Activated CD8-positive, alpha-beta T cell treated with anti-CD3 and anti-CD28 coated beads, Interleukin-2, amount 10 ng/mL, durations not matched to agents 7 days and 5 days (primary cell): ENCODE measurements at regions not wholly inside any gene's neighbourhood (a gene's known extent, or its start where the extent isn't known, plus 50 kb on each side); places are given as distances from the start of the nearest gene placed in this dataset.

Experiments
- ATAC-seq: fragments of 150-1000 bp; cut with Tn5 transposase; one replicate; pipeline ENCODE4 v1.10.0; 2021; ENCODE audit warnings: moderate library complexity
- CTCF ChIA-PET: fragments of 350-600 bp; sonication (Branson Sonifier 250); formaldehyde crosslinking; loops from one replicate; lab custom pipeline; 2021; ENCODE audit warnings: antibody characterized with exemption; lab: Charles Lee
- POLR2A ChIA-PET: fragments of 350-600 bp; sonication (Branson Sonifier 250); formaldehyde crosslinking; loops from one replicate; lab custom pipeline; 2021; ENCODE audit warnings: antibody characterized with exemption; lab: Charles Lee
- DNase-seq: peaks from one replicate; pipeline ENCODE4 v3.0.0-alpha.2; 2020
- H3K27ac Mint-ChIP-seq: one replicate; pipeline ENCODE4 v1.8.0; 2021; ENCODE audit warnings: mild to moderate bottlenecking, mixed read lengths
- H3K27me3 Mint-ChIP-seq: one replicate; pipeline ENCODE4 v1.8.0; 2021; ENCODE audit warnings: low read depth, mixed read lengths
- H3K36me3 Mint-ChIP-seq: one replicate; pipeline ENCODE4 v1.8.0; 2021; ENCODE audit warnings: low read depth, mixed read lengths
- H3K4me1 Mint-ChIP-seq: one replicate; pipeline ENCODE4 v1.8.0; 2021; ENCODE audit warnings: low read depth, mixed read lengths
- H3K4me3 Mint-ChIP-seq: one replicate; pipeline ENCODE4 v1.8.0; 2021; ENCODE audit warnings: mild to moderate bottlenecking, mixed read lengths
- H3K9me3 Mint-ChIP-seq: one replicate; pipeline ENCODE4 v1.8.0; 2022; ENCODE audit warnings: mixed read lengths; ENCODE audit not compliant: insufficient read depth

DNA sequence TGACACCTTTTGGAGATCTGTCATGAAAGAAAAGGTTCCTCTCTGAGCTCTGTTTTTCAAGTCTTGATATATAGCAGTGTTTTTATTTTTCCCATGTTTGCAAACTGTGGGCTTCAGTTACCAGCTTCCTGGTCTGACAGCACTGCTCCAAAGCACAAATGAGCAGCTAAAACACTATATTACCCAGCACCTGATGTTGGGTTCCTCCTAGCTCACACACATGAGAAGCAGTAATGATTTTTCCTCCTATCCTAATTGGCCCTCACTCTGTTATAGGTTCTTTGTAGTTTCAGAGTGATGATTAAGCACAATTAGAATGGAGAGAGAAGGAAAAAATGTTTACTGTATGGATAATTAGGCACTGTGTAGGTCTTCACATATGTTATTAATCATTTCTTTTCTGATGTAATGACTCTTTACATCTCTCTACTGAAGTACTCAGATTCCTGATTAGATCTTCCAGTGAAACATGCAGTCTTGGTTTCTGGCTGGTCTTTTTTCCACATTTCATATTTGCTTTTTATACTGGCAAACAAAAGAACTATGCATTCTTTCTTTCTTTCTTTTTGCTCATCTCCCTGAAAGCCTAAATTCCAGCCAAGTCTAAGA lies 939.7 kb downstream of the NSUN3 start:
- DNase-seq (no peak), ATAC-seq (no peak)
- Mint-ChIP-seq H3K9me3 (peaks cover 4% of the 10 kb centered on the region), H3K27me3 (no peaks in the 10 kb centered on the region), H3K4me1 (no peaks in the 10 kb centered on the region), H3K36me3 (no peaks in the 10 kb centered on the region), H3K4me3 (no peak overlapping the region), H3K27ac (no peak overlapping the region)
- CTCF ChIA-PET = no interaction called here
- POLR2A ChIA-PET = no interaction called here

DNA sequence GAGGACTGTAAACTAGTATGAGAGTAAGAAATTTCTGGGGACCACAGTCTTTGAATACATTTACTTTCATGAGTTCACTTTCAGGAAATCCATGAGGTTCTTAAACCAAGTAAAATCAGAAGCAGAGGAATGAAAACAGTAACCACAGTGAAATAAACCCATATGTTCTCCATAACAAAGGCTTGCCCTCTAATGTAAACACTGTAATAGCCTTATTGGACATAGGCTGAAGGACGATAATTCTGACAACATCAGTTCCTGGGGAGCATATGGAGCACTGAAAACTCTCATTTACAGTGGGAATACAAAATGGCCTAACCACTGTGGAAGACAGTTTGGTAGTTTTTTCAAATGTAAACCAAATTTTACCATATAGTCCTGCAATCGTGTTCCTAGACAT lies 965.8 kb downstream of the NSUN3 start:
- POLR2A ChIA-PET = no interaction called here
- Mint-ChIP-seq H3K27me3 (no peaks in the 10 kb centered on the region), H3K9me3 (peaks cover 3% of the 10 kb centered on the region), H3K4me3 (no peak overlapping the region), H3K4me1 (no peaks in the 10 kb centered on the region), H3K27ac (no peak overlapping the region), H3K36me3 (no peaks in the 10 kb centered on the region)
- ATAC-seq = no peak
- CTCF ChIA-PET = no interaction called here
- DNase-seq = no peak

DNA sequence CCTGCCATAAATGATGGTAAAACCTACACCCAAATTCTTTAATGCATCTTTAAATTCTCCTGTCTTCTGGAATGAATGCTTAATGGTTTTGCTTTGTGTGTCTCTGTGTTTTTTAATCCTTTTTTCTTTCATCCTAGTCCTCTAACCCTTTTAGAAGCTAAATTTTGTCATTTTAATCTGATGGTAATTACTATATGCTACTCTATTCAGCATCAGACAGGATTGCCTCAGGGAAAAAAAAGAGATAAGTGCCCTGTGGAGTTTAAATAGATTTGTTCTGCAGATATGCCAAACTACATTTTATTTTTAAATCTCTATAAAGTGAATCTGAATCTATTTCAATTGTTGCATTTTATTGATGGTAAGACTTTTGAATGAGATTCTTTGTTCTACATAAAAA lies 966.8 kb downstream of the NSUN3 start:
- ATAC-seq (no peak), DNase-seq (no peak)
- peaks cover 4% of the 10 kb centered on the region for H3K9me3 Mint-ChIP-seq
- CTCF ChIA-PET = no interaction called here
- no peak overlapping the region for H3K4me3 Mint-ChIP-seq
- no peaks in the 10 kb centered on the region for H3K27me3 Mint-ChIP-seq
- no peak overlapping the region for H3K27ac Mint-ChIP-seq
- no peaks in the 10 kb centered on the region for H3K4me1 Mint-ChIP-seq
- H3K36me3 Mint-ChIP-seq = no peaks in the 10 kb centered on the region
- POLR2A ChIA-PET = no interaction called here

DNA sequence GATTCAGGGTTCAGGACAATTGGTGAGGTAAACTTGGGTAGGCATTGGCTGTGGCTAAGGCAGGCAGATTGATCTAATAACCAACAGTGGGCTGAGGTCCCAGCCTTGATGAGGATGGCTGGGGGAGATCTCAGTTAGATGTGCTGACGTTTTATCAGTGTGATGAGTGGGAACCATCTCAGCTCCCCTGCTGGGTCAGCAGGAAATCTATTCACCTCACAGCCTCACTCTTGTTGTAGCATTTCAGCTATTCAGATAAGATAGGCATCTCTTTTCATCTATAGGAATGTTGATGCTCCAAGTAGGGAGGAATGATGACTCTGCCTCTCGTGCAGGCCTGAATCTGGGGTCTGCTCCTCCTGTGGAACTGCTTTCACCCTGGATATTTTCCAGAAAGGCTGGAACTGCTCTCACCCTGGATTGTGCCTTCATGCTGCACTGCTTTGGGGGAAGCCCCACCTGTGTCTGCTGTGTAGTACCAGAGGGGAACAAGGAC lies 973.7 kb downstream of the NSUN3 start:
- ChIA-PET POLR2A (no interaction called here), CTCF (no interaction called here)
- Mint-ChIP-seq H3K4me3 (no peak overlapping the region), H3K27ac (no peak overlapping the region), H3K4me1 (no peaks in the 10 kb centered on the region), H3K36me3 (no peaks in the 10 kb centered on the region), H3K9me3 (peaks cover 17% of the 10 kb centered on the region), H3K27me3 (no peaks in the 10 kb centered on the region)
- ATAC-seq (no peak), DNase-seq (no peak)

DNA sequence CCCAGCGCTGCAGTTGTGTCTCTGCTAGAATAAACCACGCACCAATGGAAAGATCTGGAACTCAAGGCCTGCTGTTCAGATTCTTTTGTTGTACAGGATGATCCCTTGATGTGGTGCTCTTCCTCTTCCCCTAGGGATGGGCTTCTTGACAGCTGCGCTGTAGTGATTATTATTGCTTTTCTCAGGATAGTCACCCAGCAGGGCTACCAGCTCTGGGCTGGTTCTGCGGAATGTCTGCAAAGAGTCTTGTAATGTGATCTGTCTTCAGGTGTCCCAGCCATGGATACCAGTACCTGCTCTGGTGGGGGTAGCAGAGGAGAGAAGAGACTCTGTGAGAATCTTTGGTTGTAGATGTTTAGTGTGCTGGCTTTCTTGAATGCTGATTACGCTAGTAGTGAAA lies 974.2 kb downstream of the NSUN3 start:
- no peaks in the 10 kb centered on the region for H3K36me3 Mint-ChIP-seq
- no peak for ATAC-seq
- H3K9me3 Mint-ChIP-seq = peaks cover 17% of the 10 kb centered on the region
- H3K4me3 Mint-ChIP-seq = no peak overlapping the region
- ChIA-PET POLR2A (no interaction called here), CTCF (no interaction called here)
- no peak for DNase-seq
- no peaks in the 10 kb centered on the region for H3K27me3 Mint-ChIP-seq
- no peaks in the 10 kb centered on the region for H3K4me1 Mint-ChIP-seq
- no peak overlapping the region for H3K27ac Mint-ChIP-seq

DNA sequence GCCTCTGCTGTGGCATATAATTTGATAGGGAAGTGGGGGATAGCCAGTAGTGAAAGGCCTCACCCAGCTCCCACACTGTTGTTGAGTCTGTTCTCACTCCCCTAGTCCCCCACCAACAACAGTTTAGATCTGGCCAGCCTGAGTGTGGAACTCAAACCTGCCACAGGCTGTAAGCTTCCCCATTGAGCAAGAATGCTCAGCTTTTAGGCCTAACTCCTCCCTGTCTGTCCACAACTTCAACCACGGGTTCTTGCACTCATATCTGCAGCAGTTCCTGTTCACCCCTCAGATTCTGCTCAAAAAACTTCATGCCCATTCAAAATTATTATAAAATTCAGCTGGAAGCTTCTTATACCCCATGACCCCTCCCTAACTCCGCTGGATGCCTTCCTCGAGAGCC lies 975.1 kb downstream of the NSUN3 start:
- H3K27ac Mint-ChIP-seq = no peak overlapping the region
- DNase-seq (no peak), ATAC-seq (no peak)
- no peaks in the 10 kb centered on the region for H3K36me3 Mint-ChIP-seq
- H3K9me3 Mint-ChIP-seq = peaks cover 17% of the 10 kb centered on the region
- ChIA-PET CTCF (no interaction called here), POLR2A (interaction anchor here (0.5 kb wide), 1 partner anchor 135 kb away, joined by 4 read pairs; no protein-coding TSS in a partner anchor)
- H3K27me3 Mint-ChIP-seq = no peaks in the 10 kb centered on the region
- no peak overlapping the region for H3K4me3 Mint-ChIP-seq
- H3K4me1 Mint-ChIP-seq = no peaks in the 10 kb centered on the region

DNA sequence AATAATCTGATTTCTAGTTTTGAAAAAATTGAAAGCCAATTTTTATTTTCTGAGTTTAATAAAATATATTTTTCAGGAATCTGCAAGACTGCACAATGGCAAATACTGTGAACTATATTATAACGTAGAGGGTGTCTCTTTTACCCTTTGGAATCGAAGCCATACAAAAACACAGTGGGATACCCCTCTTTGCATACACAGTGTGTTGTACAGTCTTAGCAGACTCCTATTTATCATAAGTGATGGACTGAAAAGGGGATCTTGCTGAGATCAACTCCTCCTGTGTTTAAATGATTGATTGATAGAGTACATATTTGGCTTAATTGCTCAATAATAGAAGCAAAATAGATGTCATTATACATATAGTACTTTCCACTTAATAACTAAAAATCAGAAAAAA lies 981.2 kb downstream of the NSUN3 start:
- peaks cover 9% of the 10 kb centered on the region for H3K9me3 Mint-ChIP-seq
- no peak overlapping the region for H3K4me3 Mint-ChIP-seq
- H3K36me3 Mint-ChIP-seq = no peaks in the 10 kb centered on the region
- no peaks in the 10 kb centered on the region for H3K4me1 Mint-ChIP-seq
- no peaks in the 10 kb centered on the region for H3K27me3 Mint-ChIP-seq
- ATAC-seq = no peak
- no peak overlapping the region for H3K27ac Mint-ChIP-seq
- ChIA-PET CTCF (no interaction called here), POLR2A (no interaction called here)
- DNase-seq = no peak

DNA sequence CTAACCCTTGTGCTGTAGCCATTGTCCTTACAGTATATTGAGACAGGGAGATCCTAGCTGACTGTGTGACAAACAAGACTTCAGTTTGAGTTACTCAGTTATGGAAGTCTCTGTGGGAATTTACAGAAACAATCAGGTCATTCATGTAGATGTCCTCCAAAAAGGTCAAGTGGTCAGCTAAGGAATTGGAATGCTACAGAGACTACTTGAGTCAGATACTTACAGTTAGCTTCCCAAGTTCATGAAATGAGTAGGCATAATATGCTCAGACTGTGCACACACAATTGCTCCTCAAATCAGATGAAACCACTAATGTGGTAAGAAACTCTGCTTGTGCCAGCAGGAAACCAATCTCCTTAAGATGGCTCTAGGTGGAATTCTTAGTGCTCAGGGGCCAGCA lies 985.7 kb downstream of the NSUN3 start:
- POLR2A ChIA-PET = no interaction called here
- Mint-ChIP-seq H3K27me3 (no peaks in the 10 kb centered on the region), H3K4me1 (no peaks in the 10 kb centered on the region), H3K27ac (no peak overlapping the region), H3K36me3 (no peaks in the 10 kb centered on the region), H3K4me3 (no peak overlapping the region), H3K9me3 (peaks cover 14% of the 10 kb centered on the region)
- ATAC-seq = no peak
- DNase-seq = no peak
- CTCF ChIA-PET = no interaction called here

DNA sequence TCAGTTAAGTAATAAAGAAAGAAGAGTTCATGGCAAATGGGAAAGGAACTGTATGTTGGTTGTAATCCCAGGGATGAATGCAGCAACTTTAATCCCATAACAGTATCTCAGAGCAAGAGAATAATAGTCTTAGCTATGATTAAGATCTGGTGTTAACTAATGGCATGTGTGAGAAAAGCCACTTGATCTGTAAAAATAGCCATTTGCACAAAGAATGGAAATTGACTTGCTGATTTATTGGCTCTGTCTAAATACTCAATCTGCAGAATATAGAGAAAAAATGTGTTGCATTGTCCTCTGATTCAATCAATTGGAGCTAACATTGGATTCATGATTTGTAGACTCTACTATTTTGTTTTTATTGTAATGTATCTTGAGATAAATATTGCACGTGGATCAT lies 987.0 kb downstream of the NSUN3 start:
- H3K27me3 Mint-ChIP-seq = no peaks in the 10 kb centered on the region
- no peak for ATAC-seq
- no peak for DNase-seq
- H3K9me3 Mint-ChIP-seq = peaks cover 14% of the 10 kb centered on the region
- no peak overlapping the region for H3K27ac Mint-ChIP-seq
- ChIA-PET POLR2A (no interaction called here), CTCF (no interaction called here)
- H3K4me1 Mint-ChIP-seq = no peaks in the 10 kb centered on the region
- no peaks in the 10 kb centered on the region for H3K36me3 Mint-ChIP-seq
- H3K4me3 Mint-ChIP-seq = no peak overlapping the region

DNA sequence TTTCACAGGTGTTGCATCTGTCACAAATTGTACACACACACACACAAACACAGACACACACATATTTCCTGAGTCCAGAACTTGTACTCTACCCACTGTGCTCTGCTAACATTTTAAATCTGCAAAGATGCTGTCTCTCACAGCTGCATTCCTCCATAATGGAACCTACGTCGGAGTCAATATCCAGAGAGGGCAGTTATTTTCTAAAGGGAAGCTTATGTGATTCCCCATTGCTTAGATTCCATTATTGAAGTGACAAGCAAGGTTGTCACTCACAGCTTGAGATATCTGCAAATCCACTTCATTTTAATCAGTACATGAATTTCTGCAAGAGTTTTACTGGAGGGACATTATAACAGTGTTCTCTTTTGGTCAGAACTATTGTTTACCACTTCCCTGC lies 992.4 kb downstream of the NSUN3 start:
- no peak overlapping the region for H3K4me3 Mint-ChIP-seq
- no peaks in the 10 kb centered on the region for H3K36me3 Mint-ChIP-seq
- no peak for ATAC-seq
- no peaks in the 10 kb centered on the region for H3K27me3 Mint-ChIP-seq
- ChIA-PET POLR2A (no interaction called here), CTCF (no interaction called here)
- H3K27ac Mint-ChIP-seq = no peak overlapping the region
- DNase-seq = no peak
- H3K9me3 Mint-ChIP-seq = peaks cover 10% of the 10 kb centered on the region
- no peaks in the 10 kb centered on the region for H3K4me1 Mint-ChIP-seq

DNA sequence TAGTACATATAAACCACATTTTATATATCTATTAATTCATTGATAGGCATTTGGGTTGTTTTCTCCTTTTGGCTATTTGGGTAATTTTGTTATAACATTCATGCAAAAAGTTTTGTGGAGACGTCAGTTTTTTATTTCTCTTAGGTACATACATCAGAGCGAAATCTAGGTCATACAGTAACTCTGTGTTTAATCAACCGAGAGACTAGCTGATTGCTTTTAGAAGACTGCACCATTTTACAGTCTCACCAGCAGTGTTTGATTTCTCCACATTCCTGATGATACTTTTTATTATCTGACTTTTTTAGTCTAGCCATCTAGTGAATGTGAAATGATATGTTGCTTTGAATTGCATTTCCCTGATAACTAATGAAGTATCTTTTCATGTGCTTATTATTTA lies 1019.3 kb downstream of the NSUN3 start:
- ChIA-PET CTCF (no interaction called here), POLR2A (no interaction called here)
- ATAC-seq = no peak
- Mint-ChIP-seq H3K9me3 (peaks cover 3% of the 10 kb centered on the region), H3K4me1 (no peaks in the 10 kb centered on the region), H3K27me3 (no peaks in the 10 kb centered on the region), H3K4me3 (no peak overlapping the region), H3K36me3 (no peaks in the 10 kb centered on the region), H3K27ac (no peak overlapping the region)
- no peak for DNase-seq

DNA sequence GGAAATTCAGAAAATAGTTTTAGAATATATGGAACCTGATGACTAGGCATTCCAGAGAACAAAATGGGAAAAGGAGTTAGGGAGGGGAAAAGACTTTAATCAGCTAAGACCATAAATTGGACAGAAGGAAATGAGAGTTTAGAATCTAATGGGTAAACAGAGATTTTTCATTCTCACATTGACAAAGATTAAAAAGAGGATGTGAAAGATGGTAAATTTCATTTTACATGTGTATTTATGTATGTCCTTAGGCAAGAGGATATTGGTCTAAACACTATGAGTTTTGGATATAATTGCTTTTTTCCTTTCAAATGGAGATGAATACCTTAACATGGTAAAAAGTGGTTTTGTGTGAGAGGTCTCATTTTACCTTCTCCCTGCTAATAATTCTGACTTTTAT lies 1021.9 kb downstream of the NSUN3 start:
- Mint-ChIP-seq H3K4me1 (no peaks in the 10 kb centered on the region), H3K27ac (no peak overlapping the region), H3K27me3 (no peaks in the 10 kb centered on the region), H3K4me3 (no peak overlapping the region), H3K9me3 (peaks cover 10% of the 10 kb centered on the region), H3K36me3 (no peaks in the 10 kb centered on the region)
- ATAC-seq (no peak), DNase-seq (no peak)
- ChIA-PET POLR2A (no interaction called here), CTCF (no interaction called here)

DNA sequence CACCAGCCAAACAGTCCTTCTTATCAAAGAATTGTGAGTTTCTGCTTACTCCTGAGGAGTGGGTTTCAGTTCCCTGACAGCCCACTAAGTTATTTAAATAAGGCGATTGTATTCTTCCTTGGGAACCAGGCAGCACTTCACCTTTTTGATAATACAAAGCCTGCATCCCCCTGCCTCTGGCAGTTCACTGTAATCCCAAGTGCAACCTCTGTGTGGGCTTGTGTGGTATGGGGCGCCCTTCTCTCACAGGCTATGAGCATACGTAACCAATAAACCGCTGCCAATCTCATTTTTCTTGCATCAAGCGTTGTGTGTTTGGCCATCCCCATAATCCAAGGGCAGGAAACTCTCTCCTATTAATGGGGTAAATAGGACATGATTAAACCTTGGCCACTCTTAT lies 1025.6 kb downstream of the NSUN3 start:
- H3K9me3 Mint-ChIP-seq = peaks cover 15% of the 10 kb centered on the region
- no peaks in the 10 kb centered on the region for H3K36me3 Mint-ChIP-seq
- no peak for DNase-seq
- H3K4me1 Mint-ChIP-seq = no peaks in the 10 kb centered on the region
- no peak overlapping the region for H3K27ac Mint-ChIP-seq
- ChIA-PET POLR2A (no interaction called here), CTCF (no interaction called here)
- ATAC-seq = no peak
- H3K27me3 Mint-ChIP-seq = no peaks in the 10 kb centered on the region
- no peak overlapping the region for H3K4me3 Mint-ChIP-seq
